ENCODE measurements at regions not wholly inside any gene's neighbourhood (a gene's known extent, or its start where the extent isn't known, plus 50 kb on each side); places are given as distances from the start of the nearest gene placed in this dataset.

DNA sequence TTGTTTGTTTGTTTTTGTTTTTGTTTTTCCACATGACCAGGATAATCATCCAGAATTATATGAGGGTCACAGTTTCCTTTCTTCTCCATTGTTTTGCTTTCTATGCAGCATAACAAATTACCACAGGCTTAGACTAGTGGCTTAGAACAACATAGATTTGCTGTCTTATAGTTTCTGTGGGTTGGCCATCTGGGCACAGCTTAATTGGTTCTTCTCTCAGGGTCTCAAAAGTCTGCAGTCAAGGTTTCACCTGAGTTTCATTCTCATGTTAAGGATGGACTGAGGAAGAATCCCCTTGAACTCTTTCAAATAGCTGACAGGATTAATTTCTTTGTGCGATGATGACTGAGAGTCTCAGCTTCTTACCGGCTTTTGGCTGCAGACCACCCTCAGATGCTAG, 559.8 kb downstream of the PRDM9 start:
- TF ChIP-seq, protein P1, sequence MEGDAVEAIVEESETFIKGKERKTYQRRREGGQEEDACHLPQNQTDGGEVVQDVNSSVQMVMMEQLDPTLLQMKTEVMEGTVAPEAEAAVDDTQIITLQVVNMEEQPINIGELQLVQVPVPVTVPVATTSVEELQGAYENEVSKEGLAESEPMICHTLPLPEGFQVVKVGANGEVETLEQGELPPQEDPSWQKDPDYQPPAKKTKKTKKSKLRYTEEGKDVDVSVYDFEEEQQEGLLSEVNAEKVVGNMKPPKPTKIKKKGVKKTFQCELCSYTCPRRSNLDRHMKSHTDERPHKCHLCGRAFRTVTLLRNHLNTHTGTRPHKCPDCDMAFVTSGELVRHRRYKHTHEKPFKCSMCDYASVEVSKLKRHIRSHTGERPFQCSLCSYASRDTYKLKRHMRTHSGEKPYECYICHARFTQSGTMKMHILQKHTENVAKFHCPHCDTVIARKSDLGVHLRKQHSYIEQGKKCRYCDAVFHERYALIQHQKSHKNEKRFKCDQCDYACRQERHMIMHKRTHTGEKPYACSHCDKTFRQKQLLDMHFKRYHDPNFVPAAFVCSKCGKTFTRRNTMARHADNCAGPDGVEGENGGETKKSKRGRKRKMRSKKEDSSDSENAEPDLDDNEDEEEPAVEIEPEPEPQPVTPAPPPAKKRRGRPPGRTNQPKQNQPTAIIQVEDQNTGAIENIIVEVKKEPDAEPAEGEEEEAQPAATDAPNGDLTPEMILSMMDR (IDR thresholded peaks at IDR 0.05; ENCODE audit: low read depth, low read length) = no peak
- no peak for TF ChIP-seq POLR2A (IDR thresholded peaks at IDR 0.05; ENCODE audit: extremely low read depth, insufficient read length)
- TF ChIP-seq, protein P2, sequence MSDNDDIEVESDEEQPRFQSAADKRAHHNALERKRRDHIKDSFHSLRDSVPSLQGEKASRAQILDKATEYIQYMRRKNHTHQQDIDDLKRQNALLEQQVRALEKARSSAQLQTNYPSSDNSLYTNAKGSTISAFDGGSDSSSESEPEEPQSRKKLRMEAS (IDR thresholded peaks at IDR 0.05; ENCODE audit: low read depth, low read length) = no peak
